ENCODE measurements at regions not wholly inside any gene's neighbourhood (a gene's known extent, or its start where the extent isn't known, plus 50 kb on each side); places are given as distances from the start of the nearest gene placed in this dataset.
A peak's percentile ranks its signal among the peaks of the same experiment; 100 is the strongest.

GRCh38 chr6:164035900-164036485 lies 621.5 kb downstream of the QKI start:
- Histone ChIP-seq H3K4me2 (no peak overlapping the region), H3K9me3 (ENCODE audit: low read depth) (no peaks in the 10 kb centered on the region), H3K27me3 (no peaks in the 10 kb centered on the region), H4K20me1 (ENCODE audit: insufficient read depth, poor library complexity, severe bottlenecking) (no peaks in the 10 kb centered on the region), H3K4me3 (no peak overlapping the region), H3K9me2 (replicated peaks; ENCODE audit: insufficient read depth) (no peaks in the 10 kb centered on the region), H2AFZ (no peak overlapping the region), H3K79me2 (no peaks in the 10 kb centered on the region), H3K4me1 (ENCODE audit: insufficient read depth) (no peaks in the 10 kb centered on the region), H3K27ac (peak overlapping the region; percentile 48), H3K36me3 (replicated peaks; ENCODE audit: insufficient read depth, low read depth) (no peaks in the 10 kb centered on the region)
- WGBS (ENCODE audit: low lambda C conversion rate, missing lambda C conversion rate): 49% methylated on average over 6 of the region's 6 CpGs
- DNase-seq (ENCODE audit: low spot score): peak; percentile 58
- TF ChIP-seq EZH2phosphoT487 (IDR thresholded peaks at IDR 0.05; ENCODE audit: low read depth, severe bottlenecking, unreplicated experiment) (no peak), CTCF (IDR thresholded peaks at IDR 0.05; ENCODE audit: poor library complexity) (no peak), EZH2 (IDR thresholded peaks at IDR 0.05; ENCODE audit: borderline replicate concordance) (no peak)

GRCh38 chr6:164034602-164035140 lies 620.2 kb downstream of the QKI start:
- TF ChIP-seq EZH2 (IDR thresholded peaks at IDR 0.05; ENCODE audit: borderline replicate concordance) (no peak), CTCF (IDR thresholded peaks at IDR 0.05; ENCODE audit: poor library complexity) (no peak), EZH2phosphoT487 (IDR thresholded peaks at IDR 0.05; ENCODE audit: low read depth, severe bottlenecking, unreplicated experiment) (no peak)
- H3K4me2 ChIP-seq: no peak overlapping the region
- H3K27me3 ChIP-seq: no peaks in the 10 kb centered on the region

GRCh38 chr6:164025180-164025579 lies 610.7 kb downstream of the QKI start:
- Histone ChIP-seq H3K4me3 (no peak overlapping the region), H3K79me2 (no peaks in the 10 kb centered on the region), H3K27ac (no peak overlapping the region), H3K4me2 (no peak overlapping the region), H3K36me3 (replicated peaks; ENCODE audit: insufficient read depth, low read depth) (no peaks in the 10 kb centered on the region), H4K20me1 (ENCODE audit: insufficient read depth, poor library complexity, severe bottlenecking) (no peaks in the 10 kb centered on the region), H3K4me1 (ENCODE audit: insufficient read depth) (no peaks in the 10 kb centered on the region), H3K9me2 (replicated peaks; ENCODE audit: insufficient read depth) (no peaks in the 10 kb centered on the region), H3K9me3 (ENCODE audit: low read depth) (no peaks in the 10 kb centered on the region), H3K27me3 (no peaks in the 10 kb centered on the region), H2AFZ (no peak overlapping the region)
- DNase-seq (ENCODE audit: low spot score): no peak
- 91% methylated on average over 6 of the region's 6 CpGs for WGBS (ENCODE audit: low lambda C conversion rate, missing lambda C conversion rate)
- TF ChIP-seq CTCF (IDR thresholded peaks at IDR 0.05; ENCODE audit: poor library complexity) (no peak), EZH2phosphoT487 (IDR thresholded peaks at IDR 0.05; ENCODE audit: low read depth, severe bottlenecking, unreplicated experiment) (no peak), EZH2 (IDR thresholded peaks at IDR 0.05; ENCODE audit: borderline replicate concordance) (no peak)

More at GRCh38 chr6:164034602-164035140, 620.2 kb downstream of the QKI start:
- Histone ChIP-seq H4K20me1 (ENCODE audit: insufficient read depth, poor library complexity, severe bottlenecking) (no peaks in the 10 kb centered on the region), H3K36me3 (replicated peaks; ENCODE audit: insufficient read depth, low read depth) (no peaks in the 10 kb centered on the region), H2AFZ (no peak overlapping the region), H3K4me1 (ENCODE audit: insufficient read depth) (no peaks in the 10 kb centered on the region), H3K9me2 (replicated peaks; ENCODE audit: insufficient read depth) (no peaks in the 10 kb centered on the region), H3K79me2 (no peaks in the 10 kb centered on the region), H3K4me3 (no peak overlapping the region), H3K27ac (no peak overlapping the region), H3K9me3 (ENCODE audit: low read depth) (no peaks in the 10 kb centered on the region)
- 54% methylated on average over 2 of the region's 2 CpGs for WGBS (ENCODE audit: low lambda C conversion rate, missing lambda C conversion rate)
- DNase-seq (ENCODE audit: low spot score): no peak
